HEK293 (cell line): ENCODE measurements at regions not wholly inside any gene's neighbourhood (a gene's known extent, or its start where the extent isn't known, plus 50 kb on each side); places are given as distances from the start of the nearest gene placed in this dataset.
"Not testable (repeated sequence)": the region's sequence is repeated elsewhere in the genome, so short reads cannot be mapped to it uniquely, and the experiment has no call there.

Experiments used
- CTCF ChIA-PET: fragments of 350-600 bp; formaldehyde crosslinking; extraction: SDS; loops from one replicate; lab custom pipeline; 2021; ENCODE audit warnings: antibody characterized with exemption; lab: Yijun Ruan, JAX
- POLR2A ChIA-PET: fragments of 300-600 bp; formaldehyde crosslinking; extraction: SDS; loops from one replicate; lab custom pipeline; 2020; ENCODE audit warnings: antibody characterized with exemption, inconsistent platforms; lab: Yijun Ruan, JAX
- H3K27ac ChIP-seq: fragments of 200-500 bp; sonication (Bioruptor generic); 2 replicates; pipeline ENCODE4 v1.5.1; 2014; ENCODE audit warnings: low read depth, low read length, control low read depth, inconsistent platforms; ENCODE audit errors: extremely low read depth
- H3K36me3 ChIP-seq, 2 experiments: fragments of 200-500 bp in 1 of 2; sonication (Bioruptor generic) in 1 of 2; 1 replicate in 1 of 2; 2 replicates in 1 of 2; pipeline ENCODE4 v1.5.1; 2014 to 2017; ENCODE audit warnings: inconsistent platforms in 2 of 2, low read length in 2 of 2; ENCODE audit not compliant: control insufficient read depth in 2 of 2, insufficient read depth in 1 of 2
- H3K4me1 ChIP-seq: fragments of 200-500 bp; sonication (Bioruptor generic); 2 replicates; pipeline ENCODE4 v1.5.1; 2014; ENCODE audit warnings: mild to moderate bottlenecking, low read length, inconsistent platforms; ENCODE audit not compliant: control insufficient read depth, insufficient read depth
- H3K4me3 ChIP-seq: 2 replicates; pipeline ENCODE4 v1.5.1; 2011; ENCODE audit warnings: low read depth, mild to moderate bottlenecking, control low read depth, low read length, moderate library complexity
- H3K9me3 ChIP-seq: fragments of 200-500 bp; sonication (Bioruptor generic); 2 replicates; pipeline ENCODE4 v1.5.1; 2014; ENCODE audit warnings: low read depth, low read length, inconsistent platforms; ENCODE audit not compliant: control insufficient read depth, insufficient read depth
- BCL11B ChIP-seq: fragments of 450-650 bp; formaldehyde crosslinking; IDR thresholded peaks from 2 replicates; pipeline ENCODE4 v1.5.1; 2016; ENCODE audit warnings: low read depth, missing biosample characterization, missing genetic modification characterization
- GLI2 ChIP-seq: fragments of 450-650 bp; formaldehyde crosslinking; IDR thresholded peaks from 2 replicates; pipeline ENCODE4; 2017; ENCODE audit warnings: missing biosample characterization, missing genetic modification characterization, low read depth, borderline replicate concordance
- KLF16 ChIP-seq: fragments of 450-650 bp; formaldehyde crosslinking; IDR thresholded peaks from 2 replicates; pipeline ENCODE4 v1.5.1; 2017; ENCODE audit warnings: missing biosample characterization, missing genetic modification characterization
- MEIS1 ChIP-seq: sonication (generic); formaldehyde crosslinking; IDR thresholded peaks from 2 replicates; pipeline ENCODE4 v1.8.1; 2022; ENCODE audit warnings: missing genetic modification reagents, mild to moderate bottlenecking, borderline replicate concordance
- OSR2 ChIP-seq: fragments of 450-650 bp; formaldehyde crosslinking; IDR thresholded peaks from 2 replicates; pipeline ENCODE4 v1.5.1; 2016; ENCODE audit warnings: missing biosample characterization, missing genetic modification characterization
- SP3 ChIP-seq: fragments of 450-650 bp; formaldehyde crosslinking; IDR thresholded peaks from 2 replicates; pipeline ENCODE4 v1.5.1; 2016; ENCODE audit warnings: missing biosample characterization, missing genetic modification characterization
- ZBTB6 ChIP-seq: fragments of 450-650 bp; formaldehyde crosslinking; IDR thresholded peaks from 2 replicates; pipeline ENCODE4 v1.5.1; 2017; ENCODE audit warnings: missing biosample characterization, missing genetic modification characterization
- ZNF155 ChIP-seq: fragments of 450-650 bp; formaldehyde crosslinking; IDR thresholded peaks from 2 replicates; pipeline ENCODE4 v1.5.1; 2016; ENCODE audit warnings: missing biosample characterization, missing genetic modification characterization
- ZNF16 ChIP-seq: fragments of 450-650 bp; formaldehyde crosslinking; IDR thresholded peaks from 2 replicates; pipeline ENCODE4 v1.5.1; 2016; ENCODE audit warnings: low read depth, missing biosample characterization, missing genetic modification characterization
- ZNF19 ChIP-seq: fragments of 450-650 bp; formaldehyde crosslinking; IDR thresholded peaks from 2 replicates; pipeline ENCODE4; 2016; ENCODE audit warnings: missing biosample characterization, missing genetic modification characterization, low read depth
- ZNF248 ChIP-seq: fragments of 450-650 bp; formaldehyde crosslinking; IDR thresholded peaks from 2 replicates; pipeline ENCODE4 v1.5.1; 2017; ENCODE audit warnings: missing biosample characterization, missing genetic modification characterization
- ZNF366 ChIP-seq: fragments of 450-650 bp; formaldehyde crosslinking; conservative IDR thresholded peaks from 2 replicates; pipeline ENCODE4 v1.5.1; 2016; ENCODE audit warnings: missing biosample characterization, missing genetic modification characterization
- ZNF558 ChIP-seq: fragments of 450-650 bp; formaldehyde crosslinking; IDR thresholded peaks from 2 replicates; pipeline ENCODE4 v1.5.1; 2016; ENCODE audit warnings: missing biosample characterization, missing genetic modification characterization
- ZNF596 ChIP-seq: fragments of 450-650 bp; IDR thresholded peaks from 2 replicates; pipeline ENCODE4 v1.5.0; 2018; ENCODE audit warnings: missing biosample characterization, mild to moderate bottlenecking, missing genetic modification characterization, moderate library complexity
- ZNF76 ChIP-seq: fragments of 450-650 bp; formaldehyde crosslinking; IDR thresholded peaks from 2 replicates; pipeline ENCODE4; 2016; ENCODE audit warnings: low read depth, missing biosample characterization, missing genetic modification characterization, borderline replicate concordance
- ZNF776 ChIP-seq: fragments of 450-650 bp; formaldehyde crosslinking; IDR thresholded peaks from 2 replicates; pipeline ENCODE4 v1.5.0; 2017; ENCODE audit warnings: missing biosample characterization, missing genetic modification characterization, borderline replicate concordance
- ZSCAN30 ChIP-seq: fragments of 450-650 bp; IDR thresholded peaks from 2 replicates; pipeline ENCODE4 v1.5.1; 2018; ENCODE audit warnings: missing biosample characterization, mild to moderate bottlenecking, missing genetic modification characterization, moderate library complexity
- TF ChIP-seq, protein P1 (sequence below): fragments of 450-650 bp; formaldehyde crosslinking; IDR thresholded peaks from 2 replicates; pipeline ENCODE4 v1.5.1; 2017; ENCODE audit warnings: missing biosample characterization, missing genetic modification characterization

DNA sequence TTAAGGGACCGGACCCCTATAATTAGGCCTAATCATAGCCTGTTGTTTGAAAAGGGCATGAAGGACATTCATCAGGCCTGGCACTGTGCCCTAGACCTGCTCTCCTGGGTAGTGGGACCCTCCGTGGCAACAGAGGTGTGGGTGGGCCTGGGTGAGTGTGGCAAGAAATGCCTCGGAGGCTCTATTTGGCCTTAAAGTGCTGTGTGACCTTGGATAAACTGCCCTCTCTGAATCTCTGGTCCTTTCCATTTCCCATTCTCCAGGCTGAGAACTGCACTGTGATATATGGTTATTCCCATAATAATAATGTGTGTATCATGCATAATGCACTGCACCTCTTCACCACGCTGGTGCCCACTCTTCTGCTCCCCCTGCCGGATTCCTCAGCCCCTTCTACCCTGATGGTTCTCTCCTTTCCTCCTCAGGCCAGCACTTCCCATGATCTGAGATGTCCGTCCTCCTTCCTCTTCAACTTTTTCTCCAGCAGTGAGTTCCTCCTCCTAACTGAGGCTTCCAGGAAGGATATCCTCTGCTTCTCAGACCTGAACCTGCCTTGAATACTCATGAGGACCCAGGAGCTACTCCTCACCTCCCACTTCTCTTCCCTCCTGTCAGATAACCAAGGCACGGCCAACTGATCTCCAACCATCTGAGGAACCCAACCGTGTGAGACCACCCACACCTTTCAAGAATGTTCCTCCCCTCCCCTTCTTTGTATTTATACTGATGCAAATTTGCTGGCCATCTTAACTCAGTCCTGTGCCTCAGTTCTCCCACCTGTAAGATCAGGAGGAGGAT is 111.0 kb upstream of the PZP start:
- TF ChIP-seq KLF16 (tag by site-specific recombination): no peak
- TF ChIP-seq GLI2 (tag by site-specific recombination): no peak
- no peak for TF ChIP-seq ZNF248 (tag by site-specific recombination)
- no peak for TF ChIP-seq ZNF19 (tag by site-specific recombination)
- TF ChIP-seq OSR2: no peak
- TF ChIP-seq ZSCAN30 (tag by site-specific recombination): no peak
- no peak for TF ChIP-seq ZNF558 (tag by site-specific recombination)
- TF ChIP-seq MEIS1 (CRISPR knock-in tag): no peak
- no peak for TF ChIP-seq ZNF76 (tag by site-specific recombination)
- no peak for TF ChIP-seq ZNF16 (tag by site-specific recombination)
- TF ChIP-seq ZNF776 (tag by site-specific recombination): no peak
- no peak for TF ChIP-seq BCL11B (tag by site-specific recombination)
- TF ChIP-seq ZNF596 (tag by site-specific recombination): no peak
- no peak for TF ChIP-seq ZNF155
- TF ChIP-seq, protein P1, sequence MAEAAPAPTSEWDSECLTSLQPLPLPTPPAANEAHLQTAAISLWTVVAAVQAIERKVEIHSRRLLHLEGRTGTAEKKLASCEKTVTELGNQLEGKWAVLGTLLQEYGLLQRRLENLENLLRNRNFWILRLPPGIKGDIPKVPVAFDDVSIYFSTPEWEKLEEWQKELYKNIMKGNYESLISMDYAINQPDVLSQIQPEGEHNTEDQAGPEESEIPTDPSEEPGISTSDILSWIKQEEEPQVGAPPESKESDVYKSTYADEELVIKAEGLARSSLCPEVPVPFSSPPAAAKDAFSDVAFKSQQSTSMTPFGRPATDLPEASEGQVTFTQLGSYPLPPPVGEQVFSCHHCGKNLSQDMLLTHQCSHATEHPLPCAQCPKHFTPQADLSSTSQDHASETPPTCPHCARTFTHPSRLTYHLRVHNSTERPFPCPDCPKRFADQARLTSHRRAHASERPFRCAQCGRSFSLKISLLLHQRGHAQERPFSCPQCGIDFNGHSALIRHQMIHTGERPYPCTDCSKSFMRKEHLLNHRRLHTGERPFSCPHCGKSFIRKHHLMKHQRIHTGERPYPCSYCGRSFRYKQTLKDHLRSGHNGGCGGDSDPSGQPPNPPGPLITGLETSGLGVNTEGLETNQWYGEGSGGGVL (tag by site-specific recombination): no peak
- TF ChIP-seq ZBTB6 (tag by site-specific recombination): no peak
- no peak for TF ChIP-seq ZNF366
- TF ChIP-seq SP3: no peak
- Histone ChIP-seq H3K4me1 (no peaks in the 10 kb centered on the region), H3K9me3 (no peaks in the 10 kb centered on the region), H3K27ac (no peak overlapping the region), H3K36me3 (no peaks in the 10 kb centered on the region), H3K4me3 (no peak overlapping the region)
- POLR2A ChIA-PET: no interaction called here
- CTCF ChIA-PET: no interaction called here

GRCh38 chr12:9313479-9313878 is 105.3 kb upstream of the PZP start:
- CTCF ChIA-PET, H3K27ac ChIP-seq, H3K4me1 ChIP-seq, H3K4me3 ChIP-seq, POLR2A ChIA-PET, H3K9me3 ChIP-seq: not testable (repeated sequence)
- H3K36me3 ChIP-seq: peaks cover 0 to 15% of the 10 kb centered on the region in 2 experiments; a peak in 1 of 3 replicates

DNA sequence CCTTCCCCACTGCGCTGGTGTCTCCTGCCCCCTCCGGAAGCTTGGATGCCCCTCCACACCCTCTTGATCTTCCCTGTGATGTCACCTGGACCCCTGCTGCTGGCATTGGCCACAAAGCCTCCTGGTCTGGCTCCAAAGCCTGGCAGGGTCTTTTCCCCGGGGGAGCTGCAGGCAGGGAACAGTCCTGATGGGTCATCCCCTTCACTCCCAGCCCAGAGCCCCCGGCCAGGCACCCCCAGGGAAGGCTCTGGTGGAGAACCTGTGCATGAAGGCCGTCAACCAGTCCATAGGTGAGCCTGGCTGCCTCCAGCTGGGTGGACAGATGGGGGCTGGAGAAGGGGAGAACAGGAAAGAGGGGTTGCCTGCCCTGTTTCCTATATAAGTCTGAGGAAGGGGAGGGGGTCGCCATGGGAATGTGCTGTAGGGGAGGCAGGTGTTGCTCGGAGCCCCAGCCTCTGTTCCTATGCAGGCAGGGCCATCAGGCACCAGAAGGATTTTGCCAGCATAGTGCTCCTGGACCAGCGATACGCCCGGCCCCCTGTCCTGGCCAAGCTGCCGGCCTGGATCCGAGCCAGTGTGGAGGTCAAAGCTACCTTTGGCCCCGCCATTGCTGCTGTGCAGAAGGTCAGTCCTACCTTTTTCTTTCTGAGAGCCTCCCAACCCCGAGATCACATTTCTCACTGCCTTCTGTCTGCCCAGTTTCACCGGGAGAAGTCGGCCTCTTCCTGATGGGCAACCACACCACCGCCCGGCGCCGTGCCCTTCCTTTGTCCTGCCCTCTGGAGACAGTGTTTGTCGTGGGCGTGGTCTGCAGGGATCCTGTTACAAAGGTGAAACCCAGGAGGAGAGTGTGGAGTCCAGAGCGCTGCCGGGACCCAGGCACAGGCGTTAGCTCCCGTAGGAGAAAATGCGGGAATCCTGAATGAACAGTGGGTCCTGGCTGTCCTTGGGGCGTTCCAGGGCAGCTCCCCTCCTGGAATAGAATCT is 104.5 kb upstream of the PZP start:
- H3K27ac ChIP-seq, H3K9me3 ChIP-seq, CTCF ChIA-PET, POLR2A ChIA-PET, H3K4me3 ChIP-seq, H3K4me1 ChIP-seq: not testable (repeated sequence)
- peaks cover 0 to 16% of the 10 kb centered on the region in 2 experiments; a peak in 1 of 3 replicates for H3K36me3 ChIP-seq

DNA sequence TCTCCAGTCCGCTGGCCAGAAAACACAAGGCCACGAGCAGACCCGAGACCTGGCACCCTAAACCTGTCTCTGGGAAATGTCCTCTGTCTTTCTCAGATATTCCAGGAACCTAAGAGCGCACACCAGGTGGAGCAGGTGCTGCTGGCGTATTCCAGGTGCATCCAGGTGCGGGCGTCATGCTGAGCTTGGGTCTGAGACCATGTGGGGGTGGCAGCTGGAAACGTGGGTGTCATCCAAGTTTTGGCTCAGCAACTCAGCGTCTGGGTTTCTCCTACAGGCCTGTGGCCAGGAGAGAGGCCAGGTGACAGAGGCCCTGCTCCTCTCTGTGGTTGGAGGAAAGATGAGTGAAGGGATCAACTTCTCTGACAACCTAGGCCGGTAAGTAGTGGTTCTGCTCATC is 103.3 kb upstream of the PZP start:
- H3K4me1 ChIP-seq, POLR2A ChIA-PET, CTCF ChIA-PET, H3K9me3 ChIP-seq, H3K4me3 ChIP-seq, H3K27ac ChIP-seq: not testable (repeated sequence)
- peaks cover 0 to 22% of the 10 kb centered on the region in 2 experiments; a peak in 1 of 3 replicates for H3K36me3 ChIP-seq

DNA sequence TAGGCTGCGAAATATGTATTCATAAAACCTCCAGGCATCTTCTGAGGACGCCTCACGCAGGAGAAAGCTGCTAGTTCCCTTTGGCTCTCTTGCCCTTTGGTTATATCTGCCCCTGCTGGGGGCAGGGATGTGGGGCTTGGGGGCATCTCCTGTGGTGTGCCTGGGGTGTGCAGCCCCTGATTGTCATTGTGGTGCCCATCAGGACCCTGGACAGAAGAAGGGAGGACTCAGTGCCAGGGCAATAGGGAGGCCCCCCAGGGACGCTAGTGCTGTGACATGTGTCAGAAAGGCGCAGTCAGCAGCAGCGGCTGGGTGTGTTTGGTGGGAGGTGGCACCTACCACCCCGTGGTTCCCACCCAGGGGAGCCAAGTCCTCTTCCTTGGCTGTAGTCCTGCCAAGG is 102.5 kb upstream of the PZP start:
- CTCF ChIA-PET, H3K27ac ChIP-seq, H3K4me3 ChIP-seq, H3K9me3 ChIP-seq, POLR2A ChIA-PET, H3K4me1 ChIP-seq: not testable (repeated sequence)
- peaks cover 0 to 22% of the 10 kb centered on the region in 2 experiments; a peak in 1 of 3 replicates for H3K36me3 ChIP-seq
